COLO668 (cell line): ENCODE measurements at regions not wholly inside any gene's neighbourhood (a gene's known extent, or its start where the extent isn't known, plus 50 kb on each side); places are given as distances from the start of the nearest gene placed in this dataset.
"Not testable (repeated sequence)": the region's sequence is repeated elsewhere in the genome, so short reads cannot be mapped to it uniquely, and the experiment has no call there.

Experiments
- DNase-seq: peaks from one replicate; lab custom pipeline; 2025; ENCODE audit not compliant: unreplicated experiment; lab: John Stamatoyannopoulos, UW

GRCh38 chrX:35611562-35611961 is 186.6 kb upstream of the MAGEB16 start:
- DNase-seq = not testable (repeated sequence)

DNA sequence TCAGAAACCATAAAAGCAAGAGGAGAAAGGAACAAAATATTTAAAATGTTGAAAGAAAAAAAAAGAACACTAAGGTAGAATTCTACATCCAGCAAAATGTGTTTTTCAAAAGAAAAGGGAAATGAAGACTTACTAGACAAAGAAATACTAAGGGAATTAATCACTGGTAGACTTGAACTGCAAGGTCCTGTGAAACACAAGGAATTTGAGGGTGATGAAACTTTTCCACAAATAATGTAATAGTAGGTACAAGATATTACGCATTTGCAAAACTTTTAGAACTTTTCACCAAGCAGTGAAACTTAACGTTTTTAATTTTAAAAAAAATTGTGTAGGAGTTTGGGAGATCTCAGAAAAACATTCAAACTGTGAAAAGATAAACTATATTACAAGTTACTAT is 180.3 kb upstream of the MAGEB16 start:
- no peak for DNase-seq

GRCh38 chrX:35622040-35622439 is 176.1 kb upstream of the MAGEB16 start:
- no peak for DNase-seq

- no peak for DNase-seq
Measured at GRCh38 chrX:35622601-35623000, 175.5 kb upstream of the MAGEB16 start.

DNA sequence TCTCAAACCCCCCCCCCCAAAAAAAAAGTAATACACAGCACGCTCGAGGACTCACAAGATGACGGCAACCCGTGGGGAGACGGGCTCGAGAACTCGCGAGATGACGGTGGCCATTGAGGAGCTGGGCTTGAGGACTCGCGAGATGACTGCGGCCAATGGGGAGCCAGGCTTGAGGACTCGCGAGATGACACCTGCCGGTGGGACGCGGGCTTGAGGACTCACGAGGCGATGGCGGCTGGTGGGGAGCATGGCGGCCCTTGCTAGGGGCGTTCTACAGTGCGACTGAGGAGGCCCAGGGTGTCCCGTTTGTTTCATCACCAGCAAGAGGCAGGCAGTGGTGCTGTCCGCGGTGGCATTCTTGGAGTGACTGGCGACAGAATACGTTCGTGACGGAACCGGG is 172.4 kb upstream of the MAGEB16 start:
- DNase-seq = no peak

GRCh38 chrX:35626124-35626523 is 172.0 kb upstream of the MAGEB16 start:
- DNase-seq = no peak

DNA sequence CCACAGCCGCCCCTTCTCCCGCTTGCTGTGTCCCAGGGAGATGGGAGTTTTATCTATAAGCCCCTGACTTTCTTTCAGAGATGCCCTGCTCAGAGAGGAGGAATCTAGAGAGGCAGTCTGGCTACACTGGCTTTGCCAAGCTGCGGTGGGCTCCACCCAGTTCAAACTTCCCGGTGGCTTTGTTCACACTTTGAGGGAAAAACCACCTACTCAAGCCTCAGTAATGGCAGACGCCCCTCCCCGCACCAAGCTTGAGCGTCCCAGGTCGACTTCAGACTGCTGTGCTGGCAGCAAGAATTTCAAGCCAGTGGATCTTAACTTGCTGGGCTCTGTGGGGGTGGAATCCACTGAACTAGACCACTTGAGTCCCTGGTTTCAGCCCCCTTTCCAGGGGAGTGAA is 162.2 kb upstream of the MAGEB16 start:
- not testable (repeated sequence) for DNase-seq

DNA sequence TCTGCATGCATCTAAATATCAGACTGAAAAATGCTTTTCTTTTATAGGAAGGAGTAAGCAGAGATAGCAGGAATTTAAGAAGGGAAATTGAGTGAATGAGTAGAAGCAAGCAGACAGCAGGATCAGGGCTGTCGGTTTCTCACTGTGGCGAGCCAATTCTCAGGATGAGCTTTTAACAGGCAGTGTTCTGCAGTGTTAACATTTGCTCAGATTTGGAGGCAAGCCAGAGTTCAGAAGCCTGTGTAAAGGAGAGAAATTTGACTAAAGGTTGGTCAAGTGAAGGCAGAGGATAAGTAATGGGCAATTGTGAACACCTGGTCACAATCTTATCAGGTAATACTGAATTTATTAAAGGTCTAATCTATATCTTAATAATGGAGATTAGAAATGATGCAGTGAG is 133.3 kb upstream of the MAGEB16 start:
- no peak for DNase-seq

DNA sequence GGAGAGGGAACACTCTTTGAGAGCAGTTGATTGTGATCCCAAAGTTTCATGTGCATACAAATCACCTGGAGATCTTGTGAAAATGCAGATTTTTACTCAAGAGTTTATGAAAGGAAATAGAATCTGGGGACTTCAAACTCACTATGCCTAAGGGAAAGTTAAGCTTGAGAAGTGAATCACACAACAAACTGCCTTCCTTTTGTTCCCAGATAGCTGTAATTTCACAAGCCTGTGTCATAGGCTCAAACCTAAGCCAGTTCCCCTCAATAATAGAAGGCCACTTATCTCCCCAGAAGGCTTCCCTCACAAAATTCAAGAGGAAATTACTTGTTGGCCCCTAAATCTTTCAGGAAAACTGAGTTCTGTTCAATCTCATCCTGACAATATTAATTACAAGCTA is 132.8 kb upstream of the MAGEB16 start:
- no peak for DNase-seq

GRCh38 chrX:35670889-35671288 is 127.3 kb upstream of the MAGEB16 start:
- no peak for DNase-seq

DNA sequence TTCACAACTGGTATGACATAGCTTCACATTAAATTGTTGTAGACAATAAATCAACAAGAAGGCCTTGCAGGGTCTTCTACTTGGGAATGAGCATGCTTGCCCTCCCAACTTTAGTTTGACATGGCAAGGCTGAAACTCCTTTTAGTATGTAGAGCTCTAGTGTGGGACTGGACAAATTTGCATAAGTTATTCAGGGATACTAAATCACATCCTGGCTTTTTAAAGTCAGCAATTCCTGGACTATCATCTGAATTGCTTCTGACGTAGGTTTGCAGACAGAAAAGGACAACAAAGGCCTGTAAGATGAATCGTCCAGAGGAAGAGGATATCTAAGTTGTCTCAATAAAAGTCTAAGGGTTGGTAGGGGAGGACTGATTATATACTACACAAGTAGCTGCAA is 123.0 kb upstream of the MAGEB16 start:
- no peak for DNase-seq

DNA sequence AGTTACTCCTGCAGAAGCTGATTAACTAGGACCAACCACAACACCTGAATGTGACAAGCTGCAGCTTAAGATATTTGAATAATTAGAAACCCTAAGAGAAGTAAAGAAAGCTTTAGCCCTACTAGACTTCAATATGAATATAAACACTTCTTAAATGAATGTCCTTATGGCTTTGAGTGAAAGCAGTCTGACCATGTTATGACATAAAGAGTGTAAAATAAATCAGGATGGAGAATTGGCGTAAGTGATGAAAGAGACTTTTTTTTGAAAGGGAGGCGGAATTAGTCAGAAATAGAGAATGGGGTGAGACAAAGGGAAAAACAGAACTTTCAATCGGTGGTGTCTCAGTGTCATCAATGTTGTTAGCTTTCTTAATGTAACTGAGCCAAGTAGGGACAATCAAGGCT is 117.2 kb upstream of the MAGEB16 start:
- DNase-seq = no peak

DNA sequence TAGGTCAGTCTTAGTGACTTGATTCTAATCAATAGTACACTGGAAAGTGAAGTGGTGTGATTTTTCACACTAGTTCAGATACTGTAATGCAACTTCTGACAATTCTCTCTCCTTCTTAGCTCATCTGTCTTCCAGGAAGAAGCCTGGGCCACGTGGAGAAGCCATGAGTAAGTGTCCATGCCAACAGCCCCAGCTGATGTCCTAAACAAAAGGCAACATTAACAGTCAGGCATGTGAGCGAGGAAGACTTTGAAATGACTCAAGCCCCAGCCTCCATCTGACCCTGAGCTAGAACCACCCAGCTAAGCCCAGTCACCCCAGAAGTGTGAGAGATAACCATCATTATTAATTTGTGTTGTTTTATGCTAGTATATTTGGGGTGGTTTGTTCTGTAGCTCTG is 115.7 kb upstream of the MAGEB16 start:
- DNase-seq = no peak

DNA sequence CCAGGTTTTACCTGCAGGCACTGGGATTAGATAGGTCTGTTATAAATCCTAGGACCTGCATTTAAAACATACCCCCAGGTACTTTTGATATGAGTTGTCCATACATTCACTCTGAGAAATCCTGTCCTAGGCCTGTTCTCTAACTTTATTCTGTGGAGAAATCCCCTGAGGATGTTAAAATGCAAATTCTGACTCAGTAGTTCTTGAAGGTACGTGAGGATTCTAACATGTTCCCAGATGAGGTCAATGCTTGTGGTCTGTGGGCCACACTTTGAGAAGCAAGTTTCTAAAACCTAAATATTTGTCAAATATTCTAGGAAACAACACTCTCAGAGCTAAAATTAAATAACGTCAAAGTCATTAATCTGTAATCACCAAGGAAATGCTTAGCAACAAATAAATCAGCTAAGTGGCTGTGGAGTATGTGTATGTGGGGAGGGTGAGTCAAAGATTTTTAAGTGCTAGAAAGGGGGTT is 101.3 kb upstream of the MAGEB16 start:
- DNase-seq = no peak

- no peak for DNase-seq
Measured at GRCh38 chrX:35699642-35700041, 98.5 kb upstream of the MAGEB16 start.

- no peak for DNase-seq
Measured at GRCh38 chrX:35700121-35700520, 98.0 kb upstream of the MAGEB16 start.

DNA sequence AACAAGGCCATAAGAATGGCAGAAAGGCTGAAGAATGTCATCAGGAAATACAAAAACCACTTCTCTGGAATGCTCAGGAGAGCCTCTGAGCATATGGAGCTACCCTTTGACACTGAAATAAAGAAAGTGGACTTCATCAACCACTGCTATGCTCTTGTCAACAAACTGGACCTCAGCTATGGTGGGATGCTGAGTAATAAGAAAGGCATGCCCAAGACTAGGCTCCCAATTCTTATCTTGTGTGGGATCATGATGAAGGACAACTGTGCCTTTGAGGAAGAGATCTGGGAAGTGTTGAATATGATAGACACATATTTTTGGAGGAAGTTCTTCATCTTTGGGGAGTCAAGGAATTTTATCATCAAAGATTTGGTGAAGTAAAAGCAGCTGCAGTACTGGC is 86.9 kb upstream of the MAGEB16 start:
- DNase-seq = no peak

- DNase-seq = no peak
Measured at GRCh38 chrX:35722128-35722527, 76.0 kb upstream of the MAGEB16 start.

DNA sequence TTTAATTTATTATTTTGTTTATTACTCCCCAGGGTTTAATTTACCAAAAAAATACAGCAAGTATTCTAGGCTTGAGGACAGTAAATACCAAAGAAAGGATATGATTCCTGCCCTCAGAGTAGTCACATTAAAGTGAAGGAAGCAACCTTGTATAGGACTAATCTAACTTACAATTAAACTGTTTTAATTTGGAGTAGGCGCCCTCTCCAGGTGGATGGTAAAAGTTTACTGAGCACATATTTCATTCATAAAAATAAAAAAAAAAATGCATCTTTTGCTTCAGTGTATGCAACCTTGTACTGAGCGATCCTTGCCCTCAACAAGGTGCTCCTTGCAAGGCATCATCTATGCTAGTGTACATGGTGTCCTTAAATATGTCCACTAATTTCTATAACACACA is 72.0 kb upstream of the MAGEB16 start:
- DNase-seq = peak; percentile 2

GRCh38 chrX:35728481-35728880 is 69.7 kb upstream of the MAGEB16 start:
- DNase-seq = no peak

- no peak for DNase-seq
Measured at GRCh38 chrX:35733879-35734278, 64.3 kb upstream of the MAGEB16 start.

DNA sequence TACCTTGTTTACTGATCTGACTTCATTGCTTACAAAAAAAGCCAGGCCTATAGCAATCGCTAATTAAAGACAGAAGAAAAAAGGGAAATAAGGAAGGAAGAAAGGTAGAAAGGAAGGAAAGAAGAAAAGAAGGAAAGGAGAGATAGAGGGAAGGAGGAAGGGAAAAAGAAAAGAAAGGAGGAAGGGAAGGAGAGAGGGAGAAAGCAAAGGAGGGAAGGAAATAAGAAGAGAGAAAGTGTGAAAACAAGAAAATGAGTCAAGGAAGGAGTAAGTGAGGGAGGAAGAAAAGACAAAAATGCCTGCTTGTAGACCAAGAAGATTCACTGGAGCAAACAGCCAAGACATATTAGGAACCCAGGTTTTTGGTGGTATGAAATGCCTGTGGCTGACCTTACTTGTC is 57.0 kb upstream of the MAGEB16 start:
- no peak for DNase-seq

- DNase-seq = no peak
Measured at GRCh38 chrX:35743331-35743730, 54.8 kb upstream of the MAGEB16 start.
